ENCODE measurements at regions not wholly inside any gene's neighbourhood (a gene's known extent, or its start where the extent isn't known, plus 50 kb on each side); places are given as distances from the start of the nearest gene placed in this dataset.

DNA sequence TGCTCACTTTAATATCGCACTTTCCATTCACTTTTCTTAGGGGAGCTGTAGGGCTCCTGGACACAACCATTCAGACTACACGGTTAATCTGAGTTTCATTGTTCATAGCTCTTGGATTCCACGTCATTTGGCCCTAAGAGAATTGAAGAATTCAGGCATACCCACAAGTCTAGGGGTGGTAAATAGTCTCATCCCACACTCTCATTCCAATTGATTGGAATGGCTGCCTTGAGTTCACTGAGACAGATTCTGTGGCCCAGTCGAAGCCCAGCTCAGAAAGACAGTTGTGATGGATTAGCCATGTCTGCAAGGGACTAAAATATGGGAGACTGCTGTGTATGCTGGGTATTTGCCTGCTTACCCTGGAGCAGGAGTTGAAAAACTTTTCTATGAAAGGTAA, 124.6 kb downstream of the TFCP2L1 start:
- in situ Hi-C loops (cut with MboI; ENCODE audit: low sequenced_read_pairs, unreplicated experiment) = no loop called here
- TF ChIP-seq, protein P1, sequence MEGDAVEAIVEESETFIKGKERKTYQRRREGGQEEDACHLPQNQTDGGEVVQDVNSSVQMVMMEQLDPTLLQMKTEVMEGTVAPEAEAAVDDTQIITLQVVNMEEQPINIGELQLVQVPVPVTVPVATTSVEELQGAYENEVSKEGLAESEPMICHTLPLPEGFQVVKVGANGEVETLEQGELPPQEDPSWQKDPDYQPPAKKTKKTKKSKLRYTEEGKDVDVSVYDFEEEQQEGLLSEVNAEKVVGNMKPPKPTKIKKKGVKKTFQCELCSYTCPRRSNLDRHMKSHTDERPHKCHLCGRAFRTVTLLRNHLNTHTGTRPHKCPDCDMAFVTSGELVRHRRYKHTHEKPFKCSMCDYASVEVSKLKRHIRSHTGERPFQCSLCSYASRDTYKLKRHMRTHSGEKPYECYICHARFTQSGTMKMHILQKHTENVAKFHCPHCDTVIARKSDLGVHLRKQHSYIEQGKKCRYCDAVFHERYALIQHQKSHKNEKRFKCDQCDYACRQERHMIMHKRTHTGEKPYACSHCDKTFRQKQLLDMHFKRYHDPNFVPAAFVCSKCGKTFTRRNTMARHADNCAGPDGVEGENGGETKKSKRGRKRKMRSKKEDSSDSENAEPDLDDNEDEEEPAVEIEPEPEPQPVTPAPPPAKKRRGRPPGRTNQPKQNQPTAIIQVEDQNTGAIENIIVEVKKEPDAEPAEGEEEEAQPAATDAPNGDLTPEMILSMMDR (IDR thresholded peaks at IDR 0.05; ENCODE audit: borderline replicate concordance, control extremely low read depth, extremely low read depth, insufficient read depth, missing control alignments) = no peak
- no peak for DNase-seq (ENCODE audit: low spot score)

DNA sequence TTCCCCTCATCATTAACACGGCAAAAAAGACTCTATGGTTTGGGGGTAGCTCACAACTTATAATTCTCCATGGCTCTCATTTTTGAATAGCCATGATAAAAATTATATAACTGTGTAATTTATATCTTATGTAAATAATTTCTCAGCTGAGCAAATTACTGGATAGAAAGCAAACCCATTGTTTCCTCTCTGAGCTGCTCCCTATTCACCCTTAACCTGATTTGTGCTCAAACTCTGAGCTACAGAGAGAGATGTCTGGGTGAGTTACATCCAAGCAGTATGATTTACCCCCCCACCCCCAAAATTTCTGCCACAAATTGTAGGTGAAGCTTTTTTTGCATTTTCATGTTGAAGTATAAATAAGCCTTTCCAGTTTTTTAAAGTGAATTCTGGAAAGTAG, 123.7 kb downstream of the TFCP2L1 start:
- in situ Hi-C loops (cut with MboI; ENCODE audit: low sequenced_read_pairs, unreplicated experiment) = no loop called here

DNA sequence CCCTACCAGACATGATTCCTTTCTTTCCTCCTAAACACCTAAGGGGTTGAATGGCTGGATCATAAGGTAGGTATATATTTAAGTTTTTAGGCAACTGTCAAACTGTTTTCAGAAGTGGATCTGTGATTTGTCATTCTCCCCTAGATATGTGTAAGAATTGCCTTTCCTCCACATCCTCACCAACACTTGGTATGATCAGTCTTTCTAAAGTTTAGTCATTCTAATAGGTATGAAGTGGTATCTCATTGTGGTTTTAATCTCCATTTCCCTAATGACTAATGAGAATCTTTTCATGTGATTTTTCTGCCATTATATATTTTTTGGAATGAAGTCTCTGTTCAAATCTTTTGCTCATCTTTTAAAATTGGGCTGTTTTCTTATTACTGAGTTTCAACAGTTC, 122.1 kb downstream of the TFCP2L1 start:
- TF ChIP-seq, protein P1 (IDR thresholded peaks at IDR 0.05; ENCODE audit: borderline replicate concordance, control extremely low read depth, extremely low read depth, insufficient read depth, missing control alignments) = no peak
- in situ Hi-C loops (cut with MboI; ENCODE audit: low sequenced_read_pairs, unreplicated experiment) = no loop called here
- no peak for DNase-seq (ENCODE audit: low spot score)

More for the DNA sequence above, 123.7 kb downstream of the TFCP2L1 start:
- TF ChIP-seq, protein P1 (IDR thresholded peaks at IDR 0.05; ENCODE audit: borderline replicate concordance, control extremely low read depth, extremely low read depth, insufficient read depth, missing control alignments) = no peak
- DNase-seq (ENCODE audit: low spot score) = no peak

DNA sequence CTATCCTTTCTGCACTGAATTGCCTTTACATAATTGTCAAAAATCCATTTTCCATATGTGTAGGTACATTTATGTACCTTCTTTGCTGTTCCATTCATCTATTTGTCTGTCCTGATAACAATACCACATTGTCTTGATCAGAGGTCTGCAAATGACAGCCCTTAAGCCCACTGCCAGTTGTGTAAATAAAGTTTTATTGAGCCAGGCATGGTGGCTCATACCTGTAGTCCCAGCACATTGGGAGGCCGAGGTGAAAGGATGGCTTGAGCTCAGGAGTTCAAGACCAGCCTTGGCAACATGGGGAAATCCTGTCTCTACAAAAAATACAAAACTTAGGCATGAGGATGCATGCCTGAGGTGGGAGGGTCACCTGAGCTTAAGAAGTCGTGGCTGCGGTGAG, 121.0 kb downstream of the TFCP2L1 start:
- TF ChIP-seq, protein P1 (IDR thresholded peaks at IDR 0.05; ENCODE audit: borderline replicate concordance, control extremely low read depth, extremely low read depth, insufficient read depth, missing control alignments) = no peak
- DNase-seq (ENCODE audit: low spot score) = no peak
- in situ Hi-C loops (cut with MboI; ENCODE audit: low sequenced_read_pairs, unreplicated experiment) = no loop called here

DNA sequence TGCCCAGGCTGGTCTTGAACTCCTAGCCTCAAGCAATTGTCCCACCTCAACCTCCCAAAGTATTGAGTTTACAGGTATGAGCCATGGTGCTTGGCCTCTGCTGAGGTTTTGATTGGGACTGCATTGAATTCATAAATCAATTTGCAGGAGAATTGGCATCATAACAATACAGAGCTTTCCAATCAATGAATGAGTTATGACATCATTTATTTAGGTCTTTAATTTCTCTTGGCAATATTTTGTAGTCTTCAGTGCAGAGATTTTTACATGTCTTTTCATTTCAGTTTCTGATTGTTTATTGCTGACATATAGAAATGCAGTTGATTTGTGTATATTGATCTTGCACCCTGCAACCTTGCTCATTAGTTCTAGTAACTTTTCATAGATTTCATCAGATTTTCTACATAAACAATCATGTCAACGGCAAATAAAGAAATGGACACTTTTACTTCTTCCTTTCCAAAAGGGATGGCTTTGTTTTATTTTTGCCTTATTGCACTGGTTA, 119.9 kb downstream of the TFCP2L1 start:
- TF ChIP-seq, protein P1 (IDR thresholded peaks at IDR 0.05; ENCODE audit: borderline replicate concordance, control extremely low read depth, extremely low read depth, insufficient read depth, missing control alignments) = no peak
- no peak for DNase-seq (ENCODE audit: low spot score)
- in situ Hi-C loops (cut with MboI; ENCODE audit: low sequenced_read_pairs, unreplicated experiment) = no loop called here
